ENCODE measurements at regions not wholly inside any gene's neighbourhood (a gene's known extent, or its start where the extent isn't known, plus 50 kb on each side); places are given as distances from the start of the nearest gene placed in this dataset.

DNA sequence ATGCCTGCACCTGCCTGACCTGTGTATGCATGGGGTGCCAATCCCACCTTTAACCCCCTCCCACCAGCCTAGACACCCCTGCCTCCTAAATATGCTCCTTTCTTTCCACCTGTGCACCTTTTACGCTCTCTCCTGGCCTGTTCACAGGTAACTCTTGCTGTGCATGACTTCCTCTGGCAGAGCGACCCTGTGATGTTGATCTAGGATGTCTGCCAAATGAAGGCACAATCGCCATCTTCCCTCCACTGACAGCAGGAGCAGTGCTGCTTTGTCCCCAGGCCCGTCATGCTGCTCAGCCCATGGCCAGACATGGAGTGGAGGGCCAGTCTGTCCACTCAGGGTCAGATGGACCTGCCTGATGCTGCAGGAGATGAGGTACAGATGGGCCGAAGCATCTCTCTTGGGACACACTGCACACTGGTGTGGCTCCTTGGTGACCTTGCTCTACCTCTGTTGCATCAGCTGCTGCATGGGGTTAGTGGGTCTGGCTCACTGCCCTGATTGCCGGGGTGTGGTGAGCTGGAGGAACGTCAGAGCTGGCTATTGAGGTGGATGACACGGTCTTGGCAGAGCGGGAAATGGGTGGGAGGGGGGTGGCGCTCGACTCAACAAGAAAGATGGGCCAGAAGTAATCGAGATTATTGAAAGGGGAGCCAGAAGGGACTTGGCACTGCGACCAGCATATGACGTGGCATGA lies 101.7 kb upstream of the PITX1 start:
- DNase-seq = no peak

- DNase-seq = no peak
These were observed 100.8 kb upstream of the PITX1 start for GRCh38 chr5:135134691-135135381.

DNA sequence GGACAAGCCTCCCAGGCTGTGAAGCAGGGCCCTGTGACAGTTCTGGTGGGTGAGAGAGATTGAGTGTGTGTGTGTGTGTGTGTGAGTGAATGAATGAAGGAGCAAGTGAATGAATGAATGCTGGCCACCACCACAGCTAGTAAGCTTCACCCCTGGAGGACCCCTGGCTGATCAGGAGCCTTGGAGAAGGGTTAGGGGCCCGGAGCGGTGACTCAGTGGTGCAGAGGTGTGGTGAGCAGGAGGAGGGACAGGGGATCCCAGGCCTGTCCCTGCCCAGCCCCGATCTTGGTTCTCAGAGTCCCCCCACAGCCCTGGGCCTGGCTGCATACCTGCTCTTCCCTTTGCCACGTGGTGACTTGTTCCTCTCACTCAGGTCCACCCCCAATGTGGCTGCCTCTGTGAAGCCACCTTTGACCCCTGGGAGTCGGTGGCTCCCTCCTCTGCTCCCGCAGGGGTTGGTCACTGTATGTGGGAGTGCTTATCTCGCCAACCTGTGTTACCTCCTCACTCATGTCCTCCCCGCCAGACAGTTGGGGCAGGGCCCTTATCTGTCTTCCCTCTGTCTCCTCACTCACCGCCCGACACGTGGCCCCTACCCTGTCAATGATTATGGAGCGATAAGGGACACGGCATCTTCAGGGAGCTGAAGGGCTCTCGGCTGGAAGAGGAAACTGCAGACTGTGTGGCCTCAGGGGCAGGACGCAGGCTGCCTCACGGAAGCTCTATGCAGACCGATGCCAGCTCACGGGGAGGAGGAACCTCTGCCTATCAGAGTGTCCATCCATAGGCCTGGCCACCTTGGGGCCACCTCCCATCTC lies 99.9 kb upstream of the PITX1 start:
- DNase-seq = no peak

- DNase-seq = no peak
These were observed 99.2 kb upstream of the PITX1 start for GRCh38 chr5:135133181-135133580.

GRCh38 chr5:135131801-135132680 lies 98.0 kb upstream of the PITX1 start:
- DNase-seq = no peak

DNA sequence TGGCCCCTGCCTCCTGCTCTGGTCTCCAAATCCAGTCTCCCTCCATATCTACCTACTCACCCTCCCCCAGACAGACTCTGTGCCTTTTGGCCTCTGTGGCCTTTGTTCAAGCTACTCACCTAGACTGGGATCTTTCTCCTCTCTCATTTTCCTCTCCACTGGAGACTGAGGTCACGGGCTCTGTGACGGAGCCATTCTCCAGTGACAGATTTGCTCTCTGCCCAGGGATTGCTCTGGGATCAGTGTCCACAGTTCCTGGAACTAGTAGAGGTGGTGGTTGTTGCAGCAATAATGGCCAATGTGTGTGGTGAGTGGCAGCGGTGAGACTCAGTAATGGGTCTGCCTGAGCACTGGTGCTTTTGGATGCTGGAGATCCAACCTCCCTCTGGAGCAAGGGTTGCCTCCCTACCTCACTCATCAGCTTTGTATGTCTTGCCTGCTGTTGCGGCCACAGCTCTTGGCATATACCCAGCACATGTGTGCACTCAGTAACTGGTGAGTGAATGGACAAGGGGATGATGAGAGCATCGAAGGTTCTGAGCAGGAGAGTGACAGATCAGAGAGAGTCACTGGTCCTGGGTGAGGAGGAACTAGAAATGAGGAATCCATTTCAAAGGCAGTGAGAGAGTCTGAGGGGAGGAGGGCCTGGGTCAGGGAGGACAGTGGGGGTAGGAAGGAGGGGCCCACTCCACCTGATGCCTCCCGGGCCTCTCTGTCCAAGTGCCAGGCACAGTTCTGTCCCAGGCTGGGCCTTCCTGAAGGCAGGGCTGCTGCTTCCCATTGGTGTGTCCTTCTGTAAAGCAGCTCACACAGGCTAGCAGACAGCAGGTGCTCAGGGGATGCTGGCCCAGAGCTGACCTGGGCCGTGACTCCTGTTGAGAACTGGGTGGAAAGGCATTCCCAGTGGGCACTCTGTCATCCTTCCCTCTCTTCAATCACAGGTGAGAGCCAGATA lies 96.5 kb upstream of the PITX1 start:
- no peak for DNase-seq

DNA sequence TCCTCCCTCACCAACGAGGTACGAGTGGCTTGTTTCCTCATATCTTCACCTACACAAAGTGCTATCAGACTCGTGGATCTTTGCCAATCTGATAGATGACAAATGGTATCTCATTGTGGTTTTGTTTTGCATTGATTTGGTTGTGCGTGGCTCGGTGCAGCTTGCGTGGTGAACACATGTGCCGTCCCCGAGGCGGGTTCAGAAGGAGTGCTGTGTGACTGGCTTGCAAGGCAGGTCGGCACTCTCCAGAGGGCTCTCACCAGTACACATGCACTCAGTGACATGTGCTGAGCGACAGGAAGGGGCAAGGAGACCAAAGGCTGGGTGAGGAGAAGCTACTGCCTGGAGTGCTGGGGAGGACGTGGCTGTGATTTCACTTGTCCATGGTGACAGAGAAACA lies 95.3 kb upstream of the PITX1 start:
- no peak for DNase-seq

DNA sequence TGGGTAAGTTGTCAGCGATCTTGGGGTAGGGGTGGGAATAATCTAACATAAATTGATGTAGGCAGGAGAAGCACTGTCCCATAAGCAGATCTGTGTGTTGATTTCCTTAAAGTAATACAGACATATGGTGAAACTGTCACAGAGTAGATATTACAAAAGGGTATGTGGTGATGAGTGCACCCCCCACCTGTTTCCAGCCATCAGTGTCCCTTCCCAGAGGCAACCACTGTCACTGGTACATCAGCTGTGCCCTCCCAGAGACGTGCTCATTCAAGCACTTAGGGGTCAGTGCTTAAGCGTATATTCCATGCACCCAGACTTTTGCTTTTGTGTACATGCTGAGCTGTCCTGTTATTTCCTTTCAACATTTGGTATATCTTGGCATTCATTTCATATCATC lies 94.3 kb upstream of the PITX1 start:
- no peak for DNase-seq

- DNase-seq = peak; percentile 78
These were observed 93.6 kb upstream of the PITX1 start for GRCh38 chr5:135127439-135128240.

- DNase-seq = no peak
These were observed 92.8 kb upstream of the PITX1 start for GRCh38 chr5:135126688-135127438.

DNA sequence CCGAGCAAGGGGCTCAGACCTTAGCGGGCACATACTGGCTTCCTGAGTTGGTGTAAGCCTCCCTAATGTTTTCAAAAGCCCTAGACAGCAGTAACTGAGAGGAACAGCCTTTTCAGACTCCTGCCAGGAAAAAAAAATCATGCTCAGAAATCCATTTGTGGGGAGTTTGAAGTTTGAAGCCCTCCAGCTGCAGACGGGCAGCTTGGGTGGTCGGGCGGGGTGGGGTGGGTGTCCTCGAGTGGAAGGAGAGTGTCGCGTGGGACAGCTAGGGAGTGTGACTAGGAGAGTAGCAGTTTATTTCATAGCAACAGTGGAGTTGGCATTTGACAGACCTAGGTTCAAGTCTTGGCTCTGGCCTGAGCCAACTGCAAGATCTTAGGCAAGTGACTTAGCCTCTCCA lies 90.7 kb upstream of the PITX1 start:
- DNase-seq = no peak

GRCh38 chr5:135124128-135124527 lies 90.1 kb upstream of the PITX1 start:
- DNase-seq = no peak

- DNase-seq = no peak
These were observed 88.8 kb upstream of the PITX1 start for GRCh38 chr5:135122797-135123196.

GRCh38 chr5:135120951-135121350 lies 86.9 kb upstream of the PITX1 start:
- DNase-seq = no peak

DNA sequence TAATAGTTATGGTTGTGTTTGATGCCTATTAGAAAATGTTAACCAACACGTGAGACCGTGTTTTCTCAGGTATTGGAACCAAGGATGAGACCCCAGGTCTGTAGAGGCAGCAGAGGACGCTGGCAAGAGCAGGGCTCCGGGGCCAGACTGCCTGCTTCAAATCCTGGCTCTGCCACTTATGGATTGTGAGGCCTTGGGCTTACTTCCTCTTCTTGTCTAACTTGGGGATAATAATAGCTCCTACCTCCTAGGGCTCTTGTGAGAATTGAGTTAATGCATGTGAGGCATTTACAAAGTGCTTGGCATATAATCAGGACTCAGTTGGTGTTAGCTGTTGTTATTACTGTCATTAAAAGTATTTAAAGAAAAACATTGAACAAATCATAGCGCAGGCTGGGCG lies 85.5 kb upstream of the PITX1 start:
- DNase-seq = no peak

DNA sequence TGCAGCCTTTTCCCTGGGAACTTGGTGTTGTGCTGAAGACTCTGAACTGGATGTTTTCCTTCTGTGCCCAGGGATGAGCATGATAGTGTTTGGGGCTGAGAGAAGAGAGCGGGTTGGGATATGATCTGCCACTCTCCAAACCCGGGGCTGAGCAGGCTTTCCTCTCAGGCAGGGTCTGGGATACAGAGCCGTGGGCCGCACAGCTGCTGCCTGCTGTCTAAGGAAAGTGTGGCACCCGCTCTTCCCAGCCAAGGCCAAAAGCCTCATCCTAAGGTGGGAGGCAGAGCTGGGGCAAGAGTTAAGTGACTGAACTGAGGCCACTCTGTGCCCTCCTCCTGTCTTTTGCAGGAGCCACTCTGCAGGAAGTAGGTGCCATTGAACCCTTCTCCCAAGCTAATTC lies 83.6 kb upstream of the PITX1 start:
- no peak for DNase-seq

DNA sequence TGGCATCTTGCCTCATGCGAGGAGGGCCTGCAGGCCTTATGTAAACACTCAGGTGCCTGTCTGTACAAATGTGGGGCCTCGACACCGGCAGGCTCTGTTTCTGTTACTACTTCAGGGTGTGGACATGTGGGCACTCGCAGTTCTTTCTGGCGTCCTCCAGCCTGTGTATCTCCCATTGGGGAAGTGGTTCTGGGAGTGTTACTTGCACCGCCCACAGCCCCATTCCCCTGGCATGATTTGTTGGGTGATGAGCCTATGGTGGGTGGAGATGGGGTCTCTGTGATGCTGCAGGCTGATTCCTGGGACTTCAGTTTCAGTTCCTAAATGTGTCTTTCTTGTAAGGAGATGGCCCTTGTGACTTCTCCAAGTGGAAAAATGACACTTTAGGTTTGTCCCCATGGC lies 82.1 kb upstream of the PITX1 start:
- no peak for DNase-seq

DNA sequence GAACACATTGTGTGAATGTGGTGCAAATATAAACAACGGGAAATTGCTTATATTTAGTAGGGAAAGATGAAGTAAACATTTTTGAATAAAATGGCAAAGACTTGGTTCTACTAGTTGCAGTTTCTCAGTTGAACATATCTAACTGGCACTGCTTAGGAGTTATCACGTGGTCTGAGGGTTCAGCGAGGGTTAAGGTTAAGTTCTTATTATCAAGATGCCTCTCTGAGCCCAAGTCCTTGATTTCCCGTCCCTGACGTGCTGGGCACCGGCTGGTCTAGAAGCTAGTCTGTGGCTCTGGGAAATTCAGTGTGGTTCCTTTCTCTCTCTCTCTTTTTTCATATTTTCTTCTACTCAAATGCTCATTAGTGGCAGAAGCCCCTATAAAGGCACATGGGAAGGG lies 81.6 kb upstream of the PITX1 start:
- no peak for DNase-seq

DNA sequence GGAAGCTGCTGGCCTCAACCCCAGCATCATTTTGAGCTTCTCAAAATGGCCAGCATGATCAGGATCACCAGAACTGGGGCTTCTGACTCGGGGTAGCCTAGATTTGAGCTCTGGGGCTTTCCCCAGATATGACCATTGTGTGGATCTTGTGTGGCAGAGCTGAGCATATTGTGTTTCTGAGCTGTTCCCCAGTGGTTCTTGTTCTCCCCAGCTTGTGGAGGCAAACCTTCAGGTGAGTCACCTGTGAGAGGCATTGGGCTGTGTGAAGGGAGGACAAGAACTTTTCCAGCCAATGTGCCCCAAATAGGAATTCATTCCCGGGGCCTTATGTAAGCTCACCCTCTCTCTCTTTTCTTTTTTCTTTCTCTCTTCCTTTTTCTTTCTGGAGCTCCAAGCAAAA lies 80.7 kb upstream of the PITX1 start:
- no peak for DNase-seq
